ENCODE measurements at regions not wholly inside any gene's neighbourhood (a gene's known extent, or its start where the extent isn't known, plus 50 kb on each side); places are given as distances from the start of the nearest gene placed in this dataset.

DNA sequence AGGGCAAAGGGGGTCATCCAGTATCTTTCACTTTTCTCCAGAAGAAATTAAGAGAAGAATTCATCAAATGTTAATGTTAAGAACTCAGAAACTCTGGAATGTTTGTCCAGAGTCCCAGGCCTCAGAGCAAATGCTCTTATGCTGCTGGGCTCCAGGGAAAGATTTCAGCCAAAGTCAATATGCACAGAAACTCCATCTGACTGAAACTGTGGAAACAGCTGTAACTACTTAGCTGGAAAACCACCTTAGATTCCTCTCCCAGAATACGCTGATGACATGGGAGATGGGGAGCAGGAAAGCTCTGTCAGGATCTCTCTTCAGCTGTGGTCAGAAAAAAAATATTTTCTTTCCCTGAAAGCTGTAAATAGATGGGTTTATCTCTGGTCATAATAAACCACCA is 559.6 kb downstream of the RFPL4B start:
- no peak for TF ChIP-seq CTCF (IDR thresholded peaks at IDR 0.05)
- TF ChIP-seq POLR2A (IDR thresholded peaks at IDR 0.05): no peak

All from esophagus squamous epithelium (tissue), 4 donors.